ENCODE measurements at regions not wholly inside any gene's neighbourhood (a gene's known extent, or its start where the extent isn't known, plus 50 kb on each side); places are given as distances from the start of the nearest gene placed in this dataset.
"Not testable (repeated sequence)": the region's sequence is repeated elsewhere in the genome, so short reads cannot be mapped to it uniquely, and the experiment has no call there.

DNA sequence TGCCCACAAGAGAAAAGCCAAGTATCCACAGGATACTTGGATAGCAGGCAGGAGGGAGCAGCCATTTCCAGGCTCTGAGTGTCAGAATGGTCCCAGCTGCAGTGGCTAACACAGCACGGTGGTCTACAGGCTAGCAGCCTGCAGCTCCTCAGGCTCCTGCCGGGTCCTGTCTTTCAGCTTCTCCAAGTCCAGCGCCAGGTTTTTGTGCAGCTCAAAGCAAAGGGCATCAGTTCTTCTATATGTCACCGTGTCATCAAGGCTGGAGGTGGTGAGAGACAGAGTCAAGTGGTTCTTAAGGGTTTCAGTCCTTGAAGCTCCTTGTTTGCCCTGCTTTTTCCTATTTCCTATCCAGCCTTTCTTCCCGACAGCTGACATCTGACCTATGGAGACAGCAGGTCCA lies 188.6 kb downstream of the NUFIP1 start:
- DNase-seq (ENCODE audit: extremely low read depth, low read depth): no peak

GRCh38 chr13:44797685-44798084 lies 191.6 kb downstream of the NUFIP1 start:
- no peak for DNase-seq (ENCODE audit: extremely low read depth, low read depth)
- H3K4me3 ChIP-seq (replicated peaks; ENCODE audit: low read depth, low read length): no peak overlapping the region
- TF ChIP-seq CTCF (IDR thresholded peaks at IDR 0.05; ENCODE audit: low read depth, low read length, missing control alignments): no peak

More for the DNA sequence above, 188.6 kb downstream of the NUFIP1 start:
- no peak for TF ChIP-seq CTCF (IDR thresholded peaks at IDR 0.05; ENCODE audit: low read depth, low read length, missing control alignments)
- no peak overlapping the region for H3K4me3 ChIP-seq (replicated peaks; ENCODE audit: low read depth, low read length)

GRCh38 chr13:44796597-44797490 lies 192.4 kb downstream of the NUFIP1 start:
- no peak for DNase-seq (ENCODE audit: extremely low read depth, low read depth)

GRCh38 chr13:44796039-44796438 lies 193.2 kb downstream of the NUFIP1 start:
- DNase-seq (ENCODE audit: extremely low read depth, low read depth); H3K4me3 ChIP-seq (replicated peaks; ENCODE audit: low read depth, low read length): not testable (repeated sequence)

More at GRCh38 chr13:44796597-44797490, 192.4 kb downstream of the NUFIP1 start:
- no peak for TF ChIP-seq CTCF (IDR thresholded peaks at IDR 0.05; ENCODE audit: low read depth, low read length, missing control alignments)
- no peak overlapping the region for H3K4me3 ChIP-seq (replicated peaks; ENCODE audit: low read depth, low read length)

GRCh38 chr13:44795176-44795575 lies 194.1 kb downstream of the NUFIP1 start:
- no peak for DNase-seq (ENCODE audit: extremely low read depth, low read depth)
- H3K4me3 ChIP-seq (replicated peaks; ENCODE audit: low read depth, low read length): no peak overlapping the region
- no peak for TF ChIP-seq CTCF (IDR thresholded peaks at IDR 0.05; ENCODE audit: low read depth, low read length, missing control alignments)

- no peak overlapping the region for H3K4me3 ChIP-seq (replicated peaks; ENCODE audit: low read depth, low read length)
- TF ChIP-seq CTCF (IDR thresholded peaks at IDR 0.05; ENCODE audit: low read depth, low read length, missing control alignments): no peak
- no peak for DNase-seq (ENCODE audit: extremely low read depth, low read depth)
Observed at GRCh38 chr13:44792096-44792495, 197.2 kb downstream of the NUFIP1 start.

GRCh38 chr13:44790289-44790688 lies 199.0 kb downstream of the NUFIP1 start:
- no peak overlapping the region for H3K4me3 ChIP-seq (replicated peaks; ENCODE audit: low read depth, low read length)
- DNase-seq (ENCODE audit: extremely low read depth, low read depth): no peak
- TF ChIP-seq CTCF (IDR thresholded peaks at IDR 0.05; ENCODE audit: low read depth, low read length, missing control alignments): no peak
